Activated naive CD8-positive, alpha-beta T cell (primary cell): ENCODE measurements at regions not wholly inside any gene's neighbourhood (a gene's known extent, or its start where the extent isn't known, plus 50 kb on each side); places are given as distances from the start of the nearest gene placed in this dataset.
"Not testable (repeated sequence)": the region's sequence is repeated elsewhere in the genome, so short reads cannot be mapped to it uniquely, and the experiment has no call there.

Experiments used
- H3K27ac Mint-ChIP-seq: one replicate; pipeline ENCODE4 v1.8.0; 2021; ENCODE audit warnings: mixed read lengths
- H3K27me3 Mint-ChIP-seq: one replicate; pipeline ENCODE4 v1.8.0; 2021; ENCODE audit warnings: mixed read lengths
- H3K36me3 Mint-ChIP-seq: one replicate; pipeline ENCODE4 v1.8.0; 2021; ENCODE audit warnings: mixed read lengths
- H3K4me1 Mint-ChIP-seq: one replicate; pipeline ENCODE4 v1.8.0; 2021; ENCODE audit warnings: low read depth, mixed read lengths
- H3K4me3 Mint-ChIP-seq: one replicate; pipeline ENCODE4 v1.8.0; 2021; ENCODE audit warnings: mild to moderate bottlenecking, mixed read lengths
- H3K9me3 Mint-ChIP-seq: one replicate; pipeline ENCODE4 v1.8.0; 2021; ENCODE audit warnings: low read depth, mixed read lengths

GRCh38 chr12:25394025-25394424 lies 143.3 kb upstream of the KRAS start:
- no peak overlapping the region for H3K27ac Mint-ChIP-seq
- H3K36me3 Mint-ChIP-seq, result no peaks in the 10 kb centered on the region
- H3K9me3 Mint-ChIP-seq, result no peaks in the 10 kb centered on the region
- no peak overlapping the region for H3K4me3 Mint-ChIP-seq
- no peaks in the 10 kb centered on the region for H3K4me1 Mint-ChIP-seq
- H3K27me3 Mint-ChIP-seq, result peaks cover 4% of the 10 kb centered on the region

- H3K4me1 Mint-ChIP-seq, result peaks cover 20% of the 10 kb centered on the region
- not testable (repeated sequence) for H3K27me3 Mint-ChIP-seq, H3K27ac Mint-ChIP-seq, H3K9me3 Mint-ChIP-seq, H3K36me3 Mint-ChIP-seq, H3K4me3 Mint-ChIP-seq
Measured at GRCh38 chr12:25391346-25391745, 140.6 kb upstream of the KRAS start.

- Mint-ChIP-seq H3K9me3 (no peaks in the 10 kb centered on the region), H3K27me3 (no peaks in the 10 kb centered on the region), H3K4me3 (peak overlapping the region; percentile 68)
Measured at GRCh38 chr12:25388183-25388582, 137.5 kb upstream of the KRAS start.

GRCh38 chr12:25387732-25388050 lies 137.0 kb upstream of the KRAS start:
- Mint-ChIP-seq H3K4me3 (peak overlapping the region; percentile 98), H3K27ac (peak overlapping the region; percentile 81), H3K27me3 (no peaks in the 10 kb centered on the region), H3K9me3 (no peaks in the 10 kb centered on the region), H3K36me3 (no peaks in the 10 kb centered on the region), H3K4me1 (peaks cover 47% of the 10 kb centered on the region)

More at GRCh38 chr12:25388183-25388582, 137.5 kb upstream of the KRAS start:
- Mint-ChIP-seq H3K4me1 (peaks cover 42% of the 10 kb centered on the region), H3K27ac (peak overlapping the region; percentile 81), H3K36me3 (no peaks in the 10 kb centered on the region)

- Mint-ChIP-seq H3K4me1 (peaks cover 53% of the 10 kb centered on the region), H3K27me3 (no peaks in the 10 kb centered on the region), H3K27ac (peak overlapping the region; percentile 100), H3K9me3 (no peaks in the 10 kb centered on the region), H3K4me3 (peak overlapping the region; percentile 98), H3K36me3 (no peaks in the 10 kb centered on the region)
Measured at GRCh38 chr12:25386831-25387731, 136.4 kb upstream of the KRAS start.

- H3K36me3 Mint-ChIP-seq, result no peaks in the 10 kb centered on the region
Measured at GRCh38 chr12:25384893-25385248, 134.1 kb upstream of the KRAS start.

GRCh38 chr12:25384038-25384892 lies 133.5 kb upstream of the KRAS start:
- Mint-ChIP-seq H3K27ac (peak overlapping the region; percentile 100), H3K4me3 (peak overlapping the region; percentile 98), H3K36me3 (no peaks in the 10 kb centered on the region), H3K27me3 (no peaks in the 10 kb centered on the region), H3K4me1 (peaks cover 61% of the 10 kb centered on the region), H3K9me3 (no peaks in the 10 kb centered on the region)

More at GRCh38 chr12:25384893-25385248, 134.1 kb upstream of the KRAS start:
- H3K27me3 Mint-ChIP-seq, result no peaks in the 10 kb centered on the region
- H3K4me1 Mint-ChIP-seq, result peaks cover 60% of the 10 kb centered on the region
- H3K4me3 Mint-ChIP-seq, result peak overlapping the region; percentile 98
- peak overlapping the region; percentile 100 for H3K27ac Mint-ChIP-seq
- H3K9me3 Mint-ChIP-seq, result no peaks in the 10 kb centered on the region

- Mint-ChIP-seq H3K27ac (peak overlapping the region; percentile 80), H3K36me3 (no peaks in the 10 kb centered on the region), H3K27me3 (no peaks in the 10 kb centered on the region), H3K9me3 (no peaks in the 10 kb centered on the region), H3K4me1 (peaks cover 64% of the 10 kb centered on the region), H3K4me3 (peak overlapping the region; percentile 40)
Measured at GRCh38 chr12:25382311-25383106, 131.8 kb upstream of the KRAS start.

GRCh38 chr12:25377469-25378177 lies 126.9 kb upstream of the KRAS start:
- peaks cover 50% of the 10 kb centered on the region for H3K4me1 Mint-ChIP-seq

GRCh38 chr12:25376985-25377384 lies 126.3 kb upstream of the KRAS start:
- Mint-ChIP-seq H3K36me3 (peaks cover 2% of the 10 kb centered on the region), H3K9me3 (no peaks in the 10 kb centered on the region), H3K27ac (peak overlapping the region; percentile 68), H3K27me3 (no peaks in the 10 kb centered on the region), H3K4me3 (no peak overlapping the region), H3K4me1 (peaks cover 46% of the 10 kb centered on the region)

More at GRCh38 chr12:25377469-25378177, 126.9 kb upstream of the KRAS start:
- Mint-ChIP-seq H3K4me3 (peak overlapping the region; percentile 62), H3K9me3 (no peaks in the 10 kb centered on the region), H3K36me3 (peaks cover 2% of the 10 kb centered on the region), H3K27me3 (no peaks in the 10 kb centered on the region), H3K27ac (peak overlapping the region; percentile 89)

- Mint-ChIP-seq H3K36me3 (peaks cover 2% of the 10 kb centered on the region), H3K9me3 (no peaks in the 10 kb centered on the region), H3K4me3 (peak overlapping the region; percentile 12), H3K4me1 (peaks cover 44% of the 10 kb centered on the region), H3K27ac (peak overlapping the region; percentile 88), H3K27me3 (no peaks in the 10 kb centered on the region)
Measured at GRCh38 chr12:25376407-25376806, 125.7 kb upstream of the KRAS start.

GRCh38 chr12:25372969-25373817 lies 122.5 kb upstream of the KRAS start:
- H3K4me1 Mint-ChIP-seq, result peaks cover 31% of the 10 kb centered on the region
- H3K36me3 Mint-ChIP-seq, result peaks cover 2% of the 10 kb centered on the region
- no peaks in the 10 kb centered on the region for H3K9me3 Mint-ChIP-seq
- H3K27ac Mint-ChIP-seq, result no peak overlapping the region
- H3K4me3 Mint-ChIP-seq, result no peak overlapping the region
- no peaks in the 10 kb centered on the region for H3K27me3 Mint-ChIP-seq

- Mint-ChIP-seq H3K27me3 (no peaks in the 10 kb centered on the region), H3K4me3 (no peak overlapping the region), H3K4me1 (peaks cover 20% of the 10 kb centered on the region), H3K9me3 (no peaks in the 10 kb centered on the region), H3K36me3 (peaks cover 2% of the 10 kb centered on the region), H3K27ac (no peak overlapping the region)
Measured at GRCh38 chr12:25372002-25372401, 121.3 kb upstream of the KRAS start.
